ENCODE measurements at regions not wholly inside any gene's neighbourhood (a gene's known extent, or its start where the extent isn't known, plus 50 kb on each side); places are given as distances from the start of the nearest gene placed in this dataset.

DNA sequence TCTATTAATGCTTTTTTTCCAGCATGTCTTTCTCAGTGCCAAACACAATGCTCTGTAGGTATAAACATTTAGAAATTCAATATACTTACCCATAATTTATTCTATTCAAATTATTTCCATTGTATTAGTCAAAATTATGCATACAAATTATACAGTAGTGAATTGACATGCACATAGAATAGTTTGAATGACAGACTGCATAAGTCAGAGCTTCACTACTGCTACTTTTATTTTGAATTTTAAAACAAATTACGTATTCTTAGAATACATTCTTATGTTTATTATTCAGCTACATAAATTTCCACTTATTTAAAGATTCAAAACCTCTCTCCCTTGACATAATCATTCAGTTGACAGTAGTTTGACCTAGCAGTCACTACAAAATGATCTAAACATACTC is 808.0 kb upstream of the CCDC179 start:
- no peak for TF ChIP-seq EZH2 (IDR thresholded peaks at IDR 0.05; ENCODE audit: insufficient read depth, poor library complexity, severe bottlenecking)
- no peak for TF ChIP-seq EZH2phosphoT487 (IDR thresholded peaks at IDR 0.05; ENCODE audit: insufficient read depth, low read depth)

All from GM23248 (cell line).